IMR-90 (cell line): ENCODE measurements at regions not wholly inside any gene's neighbourhood (a gene's known extent, or its start where the extent isn't known, plus 50 kb on each side); places are given as distances from the start of the nearest gene placed in this dataset.

Source experiments
- ATAC-seq: fragments of 200-7000 bp; cut with Tn5 transposase; 2 replicates; pipeline ENCODE4 v1.9.1; 2020; ENCODE audit warnings: low read depth, mild to moderate bottlenecking, moderate library complexity
- BruUV-seq: library from RNA; stranded (reverse); fragments of 400-500 nt; replicated peaks from 2 replicates; lab custom pipeline; 2021; lab: Mats Ljungman, UMichigan
- CTCF ChIA-PET: fragments of 300-600 bp; formaldehyde crosslinking; extraction: SDS; loops from one replicate; lab custom pipeline; 2021; ENCODE audit warnings: antibody characterized with exemption; lab: Yijun Ruan, JAX
- POLR2A ChIA-PET: fragments of 300-600 bp; sonication (Branson Sonifier 250); formaldehyde crosslinking; loops from one replicate; lab custom pipeline; 2022; ENCODE audit warnings: antibody characterized with exemption; ENCODE audit not compliant: unreplicated experiment; lab: Charles Lee
- DNase-seq: peaks from one replicate; pipeline ENCODE4 v3.0.0; 2013
- H2AFZ ChIP-seq: replicated peaks from 2 replicates; pipeline ENCODE3; 2013; ENCODE audit warnings: low read length, mild to moderate bottlenecking; ENCODE audit not compliant: poor library complexity
- H2AK5ac ChIP-seq: 2 replicates; pipeline ENCODE4 v1.6.1; 2013; ENCODE audit warnings: low read depth, low read length, inconsistent platforms
- H2AK9ac ChIP-seq: replicated peaks from 2 replicates; pipeline ENCODE3; 2013; ENCODE audit warnings: mild to moderate bottlenecking, low read depth, low read length, moderate library complexity; ENCODE audit not compliant: poor library complexity
- H2BK120ac ChIP-seq: 2 replicates; pipeline ENCODE4 v1.6.1; 2013; ENCODE audit warnings: low read depth, low read length, inconsistent platforms
- H2BK15ac ChIP-seq: 3 replicates; pipeline ENCODE4 v1.6.1; 2013; ENCODE audit warnings: low read depth, low read length, inconsistent platforms
- H2BK20ac ChIP-seq: 2 replicates; pipeline ENCODE4 v1.6.1; 2013; ENCODE audit warnings: low read depth, mild to moderate bottlenecking, inconsistent platforms, low read length, moderate library complexity
- H2BK5ac ChIP-seq: 2 replicates; pipeline ENCODE4 v1.6.1; 2013; ENCODE audit warnings: mild to moderate bottlenecking, low read depth, low read length, inconsistent platforms; ENCODE audit not compliant: poor library complexity, severe bottlenecking
- H3K14ac ChIP-seq: replicated peaks from 2 replicates; pipeline ENCODE4 v1.6.1; 2013; ENCODE audit warnings: low read depth, low read length, inconsistent platforms
- H3K18ac ChIP-seq: 2 replicates; pipeline ENCODE4 v1.6.1; 2013; ENCODE audit warnings: low read depth, low read length, control low read depth
- H3K23ac ChIP-seq: 2 replicates; pipeline ENCODE4 v1.6.1; 2013; ENCODE audit warnings: low read depth, low read length, inconsistent platforms
- H3K27ac ChIP-seq: 2 replicates; pipeline ENCODE4 v1.5.1; 2013; ENCODE audit warnings: mild to moderate bottlenecking, control low read depth, low read length; ENCODE audit not compliant: insufficient read depth
- H3K27me3 ChIP-seq: 2 replicates; pipeline ENCODE4 v1.6.1; 2013; ENCODE audit warnings: low read length; ENCODE audit not compliant: control insufficient read depth, insufficient read depth
- H3K36me3 ChIP-seq: 2 replicates; pipeline ENCODE4 v1.6.1; 2013; ENCODE audit warnings: low read length, mixed read lengths; ENCODE audit not compliant: control insufficient read depth, insufficient read depth
- H3K4ac ChIP-seq: 2 replicates; pipeline ENCODE4 v1.6.1; 2013; ENCODE audit warnings: low read depth, low read length, inconsistent platforms
- H3K4me1 ChIP-seq: 2 replicates; pipeline ENCODE4 v1.6.1; 2013; ENCODE audit warnings: low read length, mixed read lengths; ENCODE audit not compliant: control insufficient read depth, insufficient read depth
- H3K4me2 ChIP-seq: 2 replicates; pipeline ENCODE4 v1.6.1; 2013; ENCODE audit warnings: low read depth, mild to moderate bottlenecking, control low read depth, low read length, moderate library complexity
- H3K4me3 ChIP-seq: 2 replicates; pipeline ENCODE4 v1.5.1; 2013; ENCODE audit warnings: low read depth, mild to moderate bottlenecking, control low read depth, low read length, moderate library complexity; ENCODE audit not compliant: insufficient read depth
- H3K56ac ChIP-seq: 2 replicates; pipeline ENCODE4 v1.6.1; 2013; ENCODE audit warnings: low read length, inconsistent platforms; ENCODE audit not compliant: insufficient read depth; ENCODE audit errors: extremely low read depth
- H3K79me1 ChIP-seq, 2 experiments: 2 replicates each; pipeline ENCODE4 v1.6.1; 2013; ENCODE audit warnings: low read length in 2 of 2, inconsistent platforms in 1 of 2, low read depth in 1 of 2
- H3K9ac ChIP-seq: 2 replicates; pipeline ENCODE4 v1.6.1; 2013; ENCODE audit warnings: low read depth, low read length, control low read depth
- H3K9me1 ChIP-seq: 2 replicates; pipeline ENCODE4 v1.6.1; 2013; ENCODE audit warnings: low read length, inconsistent platforms; ENCODE audit not compliant: insufficient read depth
- H3K9me3 ChIP-seq: 2 replicates; pipeline ENCODE4 v1.6.1; 2013; ENCODE audit warnings: low read length; ENCODE audit not compliant: control insufficient read depth, insufficient read depth
- H4K20me1 ChIP-seq: 2 replicates; pipeline ENCODE4 v1.6.1; 2013; ENCODE audit warnings: low read length, inconsistent platforms; ENCODE audit not compliant: insufficient read depth
- H4K5ac ChIP-seq: 2 replicates; pipeline ENCODE4 v1.6.1; 2013; ENCODE audit warnings: mild to moderate bottlenecking, low read depth, low read length, control low read depth
- H4K8ac ChIP-seq, 2 experiments: 2 replicates each; pipeline ENCODE4 v1.6.1; 2013; ENCODE audit warnings: low read depth in 2 of 2, low read length in 2 of 2, control low read depth in 1 of 2, inconsistent platforms in 1 of 2
- H4K91ac ChIP-seq: 2 replicates; pipeline ENCODE4 v1.6.1; 2013; ENCODE audit warnings: low read depth, low read length, inconsistent platforms; ENCODE audit not compliant: insufficient read depth
- BHLHE40 ChIP-seq: fragments of 150-350 bp; IDR thresholded peaks from 2 replicates; pipeline ENCODE4 v1.6.1; 2016; ENCODE audit warnings: mild to moderate bottlenecking, low read depth, low read length
- CEBPB ChIP-seq: IDR thresholded peaks from 2 replicates; pipeline ENCODE4 v1.6.1; 2012; ENCODE audit warnings: low read depth, low read length, improper control_type of control experiment
- FOS ChIP-seq: fragments of 150-350 bp; IDR thresholded peaks from 2 replicates; pipeline ENCODE4 v1.6.1; 2016; ENCODE audit warnings: low read depth, low read length
- MAZ ChIP-seq: IDR thresholded peaks from 2 replicates; pipeline ENCODE4 v1.6.1; 2012; ENCODE audit warnings: low read depth, mild to moderate bottlenecking, low read length, improper control_type of control experiment, moderate library complexity, borderline replicate concordance
- MXI1 ChIP-seq: IDR thresholded peaks from 2 replicates; pipeline ENCODE4 v1.6.1; 2012; ENCODE audit warnings: low read depth, mild to moderate bottlenecking, low read length, moderate library complexity, borderline replicate concordance
- RAD21 ChIP-seq: IDR thresholded peaks from 2 replicates; pipeline ENCODE4 v1.6.1; 2012; ENCODE audit warnings: low read length, improper control_type of control experiment
- SMC3 ChIP-seq: fragments of 150-350 bp; IDR thresholded peaks from 2 replicates; pipeline ENCODE4 v1.6.1; 2016; ENCODE audit warnings: low read depth, mild to moderate bottlenecking, antibody characterized with exemption, low read length, moderate library complexity
- WGBS, 2 experiments: methylation state at CpG; one replicate each; pipeline versions ENCODE4 v1.1.5 to v1.1.7; 2013; ENCODE audit warnings: missing lambda C conversion rate in 2 of 2; ENCODE audit not compliant: insufficient read length in 1 of 2; ENCODE audit errors: extremely low coverage in 2 of 2; 5-methylcytosine and 5-hydroxymethylcytosine counted together
- dilution Hi-C: fragments of 300-500 bp; cut with HindIII; formaldehyde crosslinking; loops from one replicate; pipeline ENCODE4 v1.14.3; 2018; ENCODE audit warnings: low sequenced_read_pairs; ENCODE audit not compliant: unreplicated experiment
- in situ Hi-C: fragments of 300-500 bp; cut with MboI; formaldehyde crosslinking; loops from 3 replicates; pipeline ENCODE4 v1.14.3; 2019; ENCODE audit warnings: low sequenced_read_pairs, inconsistent platforms, mixed read lengths
- intact Hi-C: fragments of 100-400 bp; cut with micrococcal nuclease; formaldehyde crosslinking; loops from 2 replicates; pipeline ENCODE4 v1.10.0; 2022
- TF ChIP-seq, protein P1 (sequence below): fragments of 150-350 bp; IDR thresholded peaks from 2 replicates; pipeline ENCODE4 v1.6.1; 2017; ENCODE audit warnings: mild to moderate bottlenecking, antibody characterized with exemption, low read length, low read depth

DNA sequence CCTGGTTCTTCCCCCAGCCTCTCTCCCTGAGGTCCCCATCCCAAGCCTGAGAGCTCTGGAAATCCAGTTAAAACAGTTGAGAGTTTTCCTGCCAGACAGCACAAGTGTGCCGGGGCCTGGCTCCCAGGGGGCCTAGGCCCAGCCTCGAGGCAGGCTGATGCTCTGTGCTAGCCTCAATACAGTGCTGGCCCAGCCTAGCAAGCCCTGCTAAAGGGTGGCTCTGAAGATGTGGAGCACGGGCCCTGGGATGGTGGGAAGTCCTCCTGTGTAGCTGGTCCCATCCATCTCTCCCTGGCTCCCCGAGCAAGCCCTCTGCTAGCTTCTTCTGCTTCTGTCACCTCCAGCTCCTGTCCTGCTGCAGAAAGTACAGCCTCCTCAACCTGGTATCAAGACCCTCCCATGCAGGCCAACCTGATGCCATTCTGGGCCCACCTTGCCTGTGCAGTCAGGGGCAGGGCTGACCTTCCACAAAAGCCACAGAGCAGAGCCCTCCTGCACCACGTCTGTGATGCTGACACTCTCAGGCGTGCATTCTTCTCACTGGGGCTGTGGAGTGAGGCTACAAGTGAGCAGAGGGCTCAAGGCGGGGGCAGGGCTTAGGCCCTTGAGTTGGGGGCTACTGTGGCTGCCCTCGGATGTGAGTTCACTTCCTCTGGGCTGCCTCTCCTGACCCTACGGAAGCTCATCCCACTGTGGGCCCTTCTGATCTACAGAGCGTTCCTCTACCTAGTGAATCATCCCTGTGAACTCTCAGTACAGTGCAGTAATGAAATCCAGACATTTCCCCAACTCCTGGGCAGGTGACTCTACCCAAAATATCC, 60.1 kb upstream of the LAPTM4A start:
- H4K91ac ChIP-seq = no peak overlapping the region
- dilution Hi-C loops (no loop called here), intact Hi-C loops (no loop called here), in situ Hi-C loops (no loop called here)
- H3K56ac ChIP-seq = no peak overlapping the region
- TF ChIP-seq MXI1 = no peak
- TF ChIP-seq, protein P1, sequence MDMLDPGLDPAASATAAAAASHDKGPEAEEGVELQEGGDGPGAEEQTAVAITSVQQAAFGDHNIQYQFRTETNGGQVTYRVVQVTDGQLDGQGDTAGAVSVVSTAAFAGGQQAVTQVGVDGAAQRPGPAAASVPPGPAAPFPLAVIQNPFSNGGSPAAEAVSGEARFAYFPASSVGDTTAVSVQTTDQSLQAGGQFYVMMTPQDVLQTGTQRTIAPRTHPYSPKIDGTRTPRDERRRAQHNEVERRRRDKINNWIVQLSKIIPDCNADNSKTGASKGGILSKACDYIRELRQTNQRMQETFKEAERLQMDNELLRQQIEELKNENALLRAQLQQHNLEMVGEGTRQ = no peak
- TF ChIP-seq FOS = no peak
- TF ChIP-seq MAZ = no peak
- TF ChIP-seq SMC3 = no peak
- TF ChIP-seq CEBPB = no peak
- TF ChIP-seq RAD21 = no peak
- TF ChIP-seq BHLHE40 = no peak
- H3K9me3 ChIP-seq = peaks cover 3% of the 10 kb centered on the region; the same call in 1 of the 2 replicates
- H3K4ac ChIP-seq = no peak overlapping the region
- no peak overlapping the region for H2BK20ac ChIP-seq
- 0 out of 2 replicates have a peak, but pooled peaks cover 5% of the 10 kb centered on the region for H3K9me1 ChIP-seq
- no peak overlapping the region for H3K23ac ChIP-seq
- H2AK5ac ChIP-seq = no peak overlapping the region; the same call in 1 of the 2 replicates
- H3K9ac ChIP-seq = no peak overlapping the region
- 90% methylated on average over 4 of the region's 10 CpGs; no CpG with 5 or more reads in 1 of the 2 experiments for WGBS, 2 experiments
- no peaks in the 10 kb centered on the region for H3K79me1 ChIP-seq
- no peak overlapping the region for H4K8ac ChIP-seq
- H4K20me1 ChIP-seq = no peaks in the 10 kb centered on the region
- ATAC-seq = no peak
- H3K36me3 ChIP-seq = no peaks in the 10 kb centered on the region
- H3K27me3 ChIP-seq = no peaks in the 10 kb centered on the region
- no peak overlapping the region for H3K18ac ChIP-seq
- H2AK9ac ChIP-seq = no peak overlapping the region
- H2AFZ ChIP-seq = peak overlapping the region; percentile 47
- peaks cover 4% of the 10 kb centered on the region for H3K4me1 ChIP-seq
- H3K4me2 ChIP-seq = no peak overlapping the region
- H2BK5ac ChIP-seq = no peak overlapping the region
- POLR2A ChIA-PET = no interaction called here
- no peak overlapping the region for H2BK15ac ChIP-seq
- H4K5ac ChIP-seq = no peak overlapping the region
- no peak overlapping the region for H3K4me3 ChIP-seq
- H3K14ac ChIP-seq = no peak overlapping the region
- H3K27ac ChIP-seq = no peak overlapping the region
- no peak overlapping the region for H2BK120ac ChIP-seq
- no TSS peak for BruUV-seq
- CTCF ChIA-PET = no interaction called here
- no peak for DNase-seq
